ENCODE measurements at regions not wholly inside any gene's neighbourhood (a gene's known extent, or its start where the extent isn't known, plus 50 kb on each side); places are given as distances from the start of the nearest gene placed in this dataset.

GRCh38 chr9:118478752-118479151 is 774.5 kb downstream of the TLR4 start:
- TF ChIP-seq EZH2 (IDR thresholded peaks at IDR 0.05; ENCODE audit: low read length, missing control alignments) (no peak), CTCF (conservative IDR thresholded peaks at IDR 0.05 in 1 of 2, IDR thresholded peaks at IDR 0.05 in 1 of 2; ENCODE audit: low read depth in 1 of 2, low read length in 2 of 2) (no peak)
